GM21723 (cell line): ENCODE measurements at regions not wholly inside any gene's neighbourhood (a gene's known extent, or its start where the extent isn't known, plus 50 kb on each side); places are given as distances from the start of the nearest gene placed in this dataset.

Source experiments
- ATAC-seq: cut with Tn5 transposase; IDR thresholded peaks from one replicate; pipeline ENCODE4 v1.9.1; 2021; ENCODE audit warnings: mild to moderate bottlenecking, moderate library complexity; ENCODE audit not compliant: unreplicated experiment

- ATAC-seq, result no peak
Measured at GRCh38 chr2:126824663-126825062, 74.0 kb upstream of the TEX51 start.

DNA sequence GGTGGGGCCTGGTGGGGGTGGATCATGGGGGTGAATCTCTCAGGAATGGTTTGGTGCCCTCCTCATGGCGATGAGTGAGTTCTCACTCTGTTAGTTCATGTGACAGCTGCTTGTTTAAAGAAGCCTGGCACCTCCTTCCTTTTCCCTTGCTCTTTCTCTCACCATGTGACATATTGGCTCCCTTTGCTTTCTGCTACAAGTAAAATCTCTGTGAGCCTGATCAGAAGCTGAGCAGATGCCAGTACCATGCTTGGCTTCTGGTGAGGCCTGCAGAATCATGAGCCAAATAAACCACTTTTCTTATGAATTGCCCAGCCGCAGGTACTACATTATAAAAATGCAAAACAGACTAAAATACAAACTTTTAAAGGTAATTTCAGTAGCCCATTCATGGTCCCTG, 73.4 kb upstream of the TEX51 start:
- ATAC-seq, result no peak

DNA sequence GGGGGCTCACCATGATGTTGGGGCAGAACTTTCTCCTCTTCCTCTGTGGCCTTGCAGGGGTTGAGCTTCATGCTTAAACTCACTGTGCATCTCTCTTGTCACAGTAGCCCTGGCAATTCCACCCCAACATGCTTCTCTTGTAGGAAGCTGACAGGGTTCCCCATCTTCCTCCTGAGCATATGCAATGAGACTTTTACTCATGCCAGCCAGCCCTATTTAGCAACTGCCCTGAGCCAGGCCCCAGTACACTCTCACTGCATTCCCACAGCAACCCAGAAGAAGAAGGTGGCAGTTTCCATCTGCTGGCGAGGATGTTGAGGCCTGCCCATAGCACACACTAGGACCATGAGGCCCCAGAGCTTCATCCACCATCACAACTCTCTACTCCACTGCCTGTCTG, 72.2 kb upstream of the TEX51 start:
- no peak for ATAC-seq

DNA sequence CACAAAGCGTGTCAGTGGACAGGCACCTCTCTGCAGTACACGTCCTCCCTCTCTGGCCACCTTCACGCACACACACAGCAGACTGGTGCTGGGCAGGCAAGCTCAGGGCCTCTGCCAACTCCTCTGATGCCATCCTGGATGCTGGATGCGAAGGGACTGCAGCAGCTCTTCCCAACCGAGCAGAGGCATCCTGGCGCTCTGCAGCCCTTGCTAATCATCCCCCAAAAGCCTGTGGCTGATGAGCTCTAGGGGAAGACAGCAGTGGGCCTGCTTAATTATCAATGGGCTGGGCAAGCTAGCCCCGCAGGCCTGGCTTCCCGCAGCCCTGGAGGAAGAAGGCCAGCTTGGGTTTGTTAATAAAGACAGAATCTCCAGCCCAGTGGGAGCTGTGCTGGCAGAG, 71.3 kb upstream of the TEX51 start:
- no peak for ATAC-seq

- ATAC-seq, result no peak
Measured at GRCh38 chr2:126828051-126828450, 70.6 kb upstream of the TEX51 start.

DNA sequence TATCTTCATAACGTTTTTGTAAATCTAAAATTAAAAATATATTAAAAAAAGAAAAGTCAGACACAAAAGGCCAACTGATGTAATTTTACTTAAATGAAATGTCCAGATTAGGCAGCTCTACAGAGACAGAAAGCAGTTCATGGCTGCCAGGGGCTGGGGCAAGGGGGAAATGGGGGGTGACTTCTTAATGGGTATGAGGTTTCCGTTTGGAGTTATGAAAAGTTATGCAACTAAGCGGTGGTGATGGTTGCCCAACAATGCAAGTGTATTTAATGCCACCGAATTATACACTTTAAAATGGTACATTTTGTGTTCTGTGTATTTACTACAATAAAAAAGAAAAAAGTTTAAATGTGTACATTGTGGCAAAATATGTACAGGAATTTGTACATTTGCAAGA, 70.2 kb upstream of the TEX51 start:
- ATAC-seq, result no peak

DNA sequence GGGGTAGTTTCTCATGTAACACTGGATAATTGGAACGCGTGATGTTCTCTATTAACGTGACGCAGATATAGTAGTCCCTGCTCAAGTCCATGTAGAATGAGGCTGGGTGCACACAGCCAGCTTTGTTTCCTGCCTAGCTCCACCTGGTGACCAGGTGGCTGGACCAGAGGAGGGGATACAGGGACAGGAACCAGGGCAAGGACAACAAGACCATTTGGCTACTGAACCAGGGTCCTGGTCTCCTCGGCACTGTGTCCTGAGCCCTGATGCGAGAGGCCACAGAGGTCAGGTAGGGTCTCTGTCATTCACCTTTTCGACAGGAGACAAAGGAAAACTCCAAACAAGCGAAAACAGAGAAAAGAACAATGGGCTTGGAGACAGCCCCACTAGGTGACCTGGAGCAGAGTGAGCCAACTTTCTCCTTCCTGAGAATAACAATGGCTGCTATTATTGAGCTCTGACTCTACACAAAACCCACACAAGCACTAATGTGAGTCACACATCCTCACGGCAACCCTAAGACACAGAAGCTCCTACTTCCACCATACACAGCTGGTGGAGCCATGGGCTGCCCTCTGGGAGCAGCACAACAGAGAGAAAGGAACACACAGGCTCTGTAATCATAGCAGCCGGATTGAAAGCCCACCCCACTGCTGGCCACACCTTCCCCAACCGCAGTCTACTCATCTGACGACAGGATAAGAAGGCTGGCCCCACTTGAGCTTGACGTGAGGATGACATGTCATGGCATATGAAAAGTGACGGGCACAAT, 67.3 kb upstream of the TEX51 start:
- ATAC-seq, result no peak

- no peak for ATAC-seq
Measured at GRCh38 chr2:126832014-126832413, 66.7 kb upstream of the TEX51 start.

DNA sequence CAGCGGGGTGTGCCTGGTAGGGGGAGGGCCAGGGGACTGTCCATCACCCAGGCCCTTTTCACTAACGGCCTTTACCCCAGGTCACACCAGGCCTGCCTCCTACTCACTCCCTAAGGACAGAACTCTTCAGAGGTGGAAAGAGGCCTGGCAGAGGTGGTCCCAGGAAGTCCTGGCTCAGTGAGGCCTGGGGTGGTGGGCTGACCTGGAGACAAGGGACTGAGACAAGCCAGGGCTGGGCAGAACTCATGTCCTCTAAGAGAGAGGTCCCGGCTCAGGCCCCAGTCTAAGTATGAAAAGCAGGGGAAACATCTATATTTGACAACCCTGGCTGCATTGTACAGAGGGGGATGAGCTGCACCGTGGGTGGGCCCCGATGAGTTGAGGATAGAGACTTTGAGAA, 65.9 kb upstream of the TEX51 start:
- ATAC-seq, result no peak

DNA sequence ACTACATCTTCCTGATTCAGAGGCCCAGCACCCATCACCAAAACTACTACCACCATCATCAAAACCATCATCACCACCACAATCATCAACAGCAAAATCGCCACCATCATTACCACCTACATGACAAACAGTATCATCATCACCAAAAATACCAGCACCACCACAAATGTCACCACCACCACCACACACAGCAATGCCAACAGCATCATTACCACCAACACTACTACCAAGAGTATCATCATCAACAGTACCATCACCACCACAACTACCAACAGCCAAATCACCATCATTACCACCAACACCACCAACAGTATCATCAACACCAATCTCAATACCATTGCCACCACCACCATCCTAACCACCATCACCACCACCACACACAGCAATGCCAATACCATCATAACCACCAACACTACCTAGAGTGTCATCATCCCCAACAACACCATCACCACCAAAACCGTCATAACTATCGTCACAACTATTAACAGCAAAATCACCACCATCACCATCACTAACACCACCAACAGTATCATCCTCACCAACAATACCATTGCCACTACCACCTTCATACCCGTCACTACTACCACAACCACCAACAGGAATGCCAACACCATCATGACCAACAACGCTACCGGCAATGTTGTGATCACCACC, 64.6 kb upstream of the TEX51 start:
- ATAC-seq, result no peak

DNA sequence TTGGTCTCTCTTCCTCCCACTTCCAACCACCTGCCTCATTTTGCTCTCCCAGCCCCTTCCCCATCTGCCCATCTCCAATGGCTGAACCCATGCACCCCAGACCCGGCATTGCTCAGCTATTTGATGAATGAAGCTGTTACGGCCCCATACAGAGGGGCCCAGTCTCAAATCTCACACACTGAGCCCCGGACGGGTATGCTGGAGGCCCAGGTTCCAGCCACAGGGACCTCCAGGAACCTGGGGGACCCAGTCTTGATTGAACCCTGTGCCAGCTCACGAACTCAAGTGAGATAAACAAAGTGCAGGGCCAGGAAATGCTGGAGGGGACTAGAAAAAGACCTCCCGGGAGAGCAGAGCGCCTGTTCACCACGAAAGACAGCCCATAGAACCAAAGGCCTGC, 63.4 kb upstream of the TEX51 start:
- no peak for ATAC-seq

- no peak for ATAC-seq
Measured at GRCh38 chr2:126835831-126836230, 62.9 kb upstream of the TEX51 start.

GRCh38 chr2:126836761-126837679, 61.7 kb upstream of the TEX51 start:
- ATAC-seq, result no peak

DNA sequence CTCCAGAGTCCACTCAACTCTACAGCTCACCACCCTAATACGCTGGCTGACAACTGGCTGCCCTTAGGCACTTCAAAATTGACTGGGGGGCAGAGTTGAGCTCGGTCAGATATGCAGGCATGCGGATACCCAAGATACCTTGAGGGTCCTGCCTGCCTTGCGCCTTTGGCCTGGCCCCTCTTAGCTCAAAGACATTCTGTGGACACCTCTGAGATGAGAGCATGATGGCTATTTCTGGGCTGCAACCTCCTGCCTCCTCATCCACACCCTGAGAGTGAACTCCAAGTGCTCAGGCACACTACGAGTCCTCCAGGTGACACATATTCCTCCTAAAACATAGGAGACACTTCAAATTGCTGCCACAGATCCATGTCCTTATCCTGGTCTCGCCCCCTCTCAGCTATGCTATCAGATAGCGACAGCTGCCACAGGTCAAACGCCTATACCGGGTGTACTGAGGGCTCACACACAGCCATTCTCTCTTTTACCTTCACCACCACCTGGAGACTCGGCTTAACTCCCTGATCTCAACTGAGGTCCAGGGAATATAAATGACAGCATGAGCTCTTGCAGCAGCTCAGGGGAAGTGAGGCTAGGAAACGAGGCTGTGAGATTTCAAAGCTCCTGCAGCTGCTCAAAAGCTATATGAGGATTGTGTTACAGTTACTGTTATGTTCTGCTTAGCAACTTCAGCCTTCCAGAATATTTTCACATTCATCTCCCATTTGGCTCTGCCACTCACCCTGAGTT, 60.5 kb upstream of the TEX51 start:
- no peak for ATAC-seq

- ATAC-seq, result no peak
Measured at GRCh38 chr2:126838716-126838985, 60.0 kb upstream of the TEX51 start.

DNA sequence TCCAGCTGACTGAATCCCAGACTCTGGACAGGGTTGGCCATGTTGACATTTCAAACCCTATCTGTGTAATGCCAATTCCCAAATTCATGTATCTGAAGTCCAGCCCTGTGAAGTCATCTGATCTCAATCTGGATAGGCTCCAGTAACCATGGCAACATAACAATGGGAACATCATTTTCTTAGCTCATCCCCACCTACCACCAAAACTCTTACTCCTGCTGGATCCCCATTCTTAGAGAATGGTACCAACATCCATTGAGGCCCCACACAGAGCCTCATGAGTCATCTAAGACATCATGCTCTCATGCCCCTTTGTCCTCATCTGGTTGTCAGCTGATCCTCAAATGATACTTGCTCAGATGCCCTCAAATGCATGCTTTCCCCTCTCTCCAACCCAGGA, 58.9 kb upstream of the TEX51 start:
- no peak for ATAC-seq

- ATAC-seq, result no peak
Measured at GRCh38 chr2:126843081-126843480, 55.6 kb upstream of the TEX51 start.

DNA sequence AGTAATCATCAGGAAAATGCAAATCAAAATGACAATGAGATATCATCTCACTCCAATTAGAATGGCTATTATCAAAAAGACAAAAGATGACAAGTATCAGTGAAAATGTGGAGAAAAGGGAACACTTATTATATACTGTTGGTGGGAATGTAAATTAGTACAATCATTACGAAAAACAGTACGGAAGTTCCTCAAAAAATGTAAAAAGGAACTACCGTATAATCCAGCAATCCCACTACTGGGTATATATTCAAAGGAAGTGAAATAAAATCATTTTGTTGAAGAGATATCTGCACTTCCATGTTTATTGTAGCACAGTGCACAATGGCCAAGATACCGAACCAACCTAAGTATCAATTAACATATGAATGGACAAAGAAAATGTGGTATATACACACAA, 52.4 kb upstream of the TEX51 start:
- no peak for ATAC-seq
